ENCODE measurements at regions not wholly inside any gene's neighbourhood (a gene's known extent, or its start where the extent isn't known, plus 50 kb on each side); places are given as distances from the start of the nearest gene placed in this dataset.

DNA sequence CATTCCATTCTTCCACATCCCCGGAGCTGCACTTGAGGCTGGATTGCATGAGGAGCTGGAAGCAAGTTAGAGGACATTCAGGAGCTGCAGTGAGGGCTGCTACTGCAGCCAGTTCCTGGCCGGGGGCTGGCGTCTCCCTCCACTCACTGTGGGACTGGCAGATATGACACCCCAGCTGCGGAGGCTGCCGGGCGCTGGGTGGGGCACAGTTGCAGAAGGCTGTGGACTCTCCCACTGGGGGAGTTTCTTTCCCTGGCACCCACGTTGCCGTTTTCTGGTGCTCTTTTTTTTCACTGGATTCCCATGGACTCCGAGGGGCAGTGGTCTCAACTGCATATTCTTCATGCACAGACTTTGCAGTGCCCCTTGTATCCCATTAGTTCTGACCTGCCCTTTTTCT is 351.1 kb upstream of the AJAP1 start:
- TF ChIP-seq, protein P1, sequence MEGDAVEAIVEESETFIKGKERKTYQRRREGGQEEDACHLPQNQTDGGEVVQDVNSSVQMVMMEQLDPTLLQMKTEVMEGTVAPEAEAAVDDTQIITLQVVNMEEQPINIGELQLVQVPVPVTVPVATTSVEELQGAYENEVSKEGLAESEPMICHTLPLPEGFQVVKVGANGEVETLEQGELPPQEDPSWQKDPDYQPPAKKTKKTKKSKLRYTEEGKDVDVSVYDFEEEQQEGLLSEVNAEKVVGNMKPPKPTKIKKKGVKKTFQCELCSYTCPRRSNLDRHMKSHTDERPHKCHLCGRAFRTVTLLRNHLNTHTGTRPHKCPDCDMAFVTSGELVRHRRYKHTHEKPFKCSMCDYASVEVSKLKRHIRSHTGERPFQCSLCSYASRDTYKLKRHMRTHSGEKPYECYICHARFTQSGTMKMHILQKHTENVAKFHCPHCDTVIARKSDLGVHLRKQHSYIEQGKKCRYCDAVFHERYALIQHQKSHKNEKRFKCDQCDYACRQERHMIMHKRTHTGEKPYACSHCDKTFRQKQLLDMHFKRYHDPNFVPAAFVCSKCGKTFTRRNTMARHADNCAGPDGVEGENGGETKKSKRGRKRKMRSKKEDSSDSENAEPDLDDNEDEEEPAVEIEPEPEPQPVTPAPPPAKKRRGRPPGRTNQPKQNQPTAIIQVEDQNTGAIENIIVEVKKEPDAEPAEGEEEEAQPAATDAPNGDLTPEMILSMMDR (IDR thresholded peaks at IDR 0.05) = no peak
- no peak for TF ChIP-seq POLR2A (IDR thresholded peaks at IDR 0.05)
